ENCODE measurements at regions not wholly inside any gene's neighbourhood (a gene's known extent, or its start where the extent isn't known, plus 50 kb on each side); places are given as distances from the start of the nearest gene placed in this dataset.

GRCh38 chr3:22161315-22161714, 410.3 kb upstream of the ZNF385D start:
- no peaks in the 10 kb centered on the region for H3K4me1 ChIP-seq (ENCODE audit: insufficient read depth, low read length)
- H4K5ac ChIP-seq (ENCODE audit: insufficient read length, low read depth, low read length): no peak overlapping the region
- no peak overlapping the region for H2AK5ac ChIP-seq (ENCODE audit: insufficient read length, low read length)
- H3K79me1 ChIP-seq (ENCODE audit: insufficient read depth, low read depth, low read length, poor library complexity, severe bottlenecking): no peaks in the 10 kb centered on the region
- H3K23me2 ChIP-seq (ENCODE audit: insufficient read length, low read depth, low read length, poor library complexity, severe bottlenecking): no peaks in the 10 kb centered on the region
- H3K56ac ChIP-seq (ENCODE audit: insufficient read length, low read depth, low read length): no peak overlapping the region
- H3K9me3 ChIP-seq (ENCODE audit: control insufficient read depth, low read depth, low read length): no peaks in the 10 kb centered on the region
- no peak overlapping the region for H3K23ac ChIP-seq (ENCODE audit: insufficient read length, low read depth, low read length)
- H3K27me3 Mint-ChIP-seq (ENCODE audit: low read depth): no peaks in the 10 kb centered on the region
- H4K8ac ChIP-seq (replicated peaks; ENCODE audit: insufficient read length, low read depth, low read length): no peak overlapping the region
- H3K4ac ChIP-seq (ENCODE audit: low read depth, low read length): no peak overlapping the region
- no peak overlapping the region for H3T11ph ChIP-seq (ENCODE audit: low read length)
- H3K4me2 ChIP-seq (ENCODE audit: insufficient read depth, insufficient read length, low read length): no peak overlapping the region
- H3K18ac ChIP-seq (ENCODE audit: insufficient read length, low read depth, low read length): no peak overlapping the region
- no peak for DNase-seq
- H3K27me3 ChIP-seq (ENCODE audit: insufficient read depth, low read length): no peaks in the 10 kb centered on the region
- no peak overlapping the region for H2BK15ac ChIP-seq (ENCODE audit: low read depth, low read length)
- no peak overlapping the region for H3K14ac ChIP-seq (ENCODE audit: insufficient read depth, low read length)
- H3K9me3 Mint-ChIP-seq: no peaks in the 10 kb centered on the region
- H3K36me3 Mint-ChIP-seq (ENCODE audit: insufficient read depth in 1 of 3, low read depth in 3 of 3): no peaks in the 10 kb centered on the region
- no peak for TF ChIP-seq CTCF (conservative IDR thresholded peaks at IDR 0.05)
- H3K79me2 ChIP-seq (ENCODE audit: insufficient read depth, low read length): no peaks in the 10 kb centered on the region
- peaks cover 8 to 16% of the 10 kb centered on the region in 2 experiments for H3K4me1 Mint-ChIP-seq
- no peak overlapping the region for H2BK12ac ChIP-seq (ENCODE audit: insufficient read length, low read depth, low read length)
- H3K27ac ChIP-seq (ENCODE audit: insufficient read length, low read depth, low read length): no peak overlapping the region
- no peaks in the 10 kb centered on the region for H4K20me1 ChIP-seq (ENCODE audit: control insufficient read depth, insufficient read depth, insufficient read length)
- no peak overlapping the region for H2BK5ac ChIP-seq (ENCODE audit: insufficient read length, low read length)
- H3K9ac ChIP-seq (ENCODE audit: extremely low read depth, insufficient read length, low read length): no peak overlapping the region
- H2AFZ ChIP-seq (ENCODE audit: low read length): no peak overlapping the region
- no peak overlapping the region for H2BK120ac ChIP-seq (ENCODE audit: low read depth, low read length, poor library complexity, severe bottlenecking)
- no peak overlapping the region for H4K91ac ChIP-seq (ENCODE audit: insufficient read length, low read depth, low read length)
- no peak overlapping the region for H3K4me3 Mint-ChIP-seq
- no peak overlapping the region for H2BK20ac ChIP-seq (ENCODE audit: low read depth, low read length, poor library complexity, severe bottlenecking)
- no peak overlapping the region for H3K27ac Mint-ChIP-seq
